T-cell (primary cell): ENCODE measurements at regions not wholly inside any gene's neighbourhood (a gene's known extent, or its start where the extent isn't known, plus 50 kb on each side); places are given as distances from the start of the nearest gene placed in this dataset.

Experiments
- ATAC-seq, 4 experiments: fragments of 200-7000 bp in 3 of 4; fragments of 150-1000 bp in 1 of 4; cut with Tn5 transposase; replicated peaks in 1 of 4; 1 replicate in 3 of 4; 2 replicates in 1 of 4; pipeline ENCODE4 v1.10.0; 2021; ENCODE audit warnings: moderate library complexity in 3 of 4, mild to moderate bottlenecking in 2 of 4, moderate number of reproducible peaks in 1 of 4
- CTCF ChIA-PET, 2 donors: fragments of 300-600 bp; sonication (Branson Sonifier 250); formaldehyde crosslinking; loops; one replicate each; lab custom pipeline; 2022; ENCODE audit warnings: antibody characterized with exemption in 2 of 2; lab: Charles Lee
- POLR2A ChIA-PET, 2 donors: fragments of 300-600 bp; sonication (Branson Sonifier 250); formaldehyde crosslinking; loops; one replicate each; lab custom pipeline; 2022; ENCODE audit warnings: antibody characterized with exemption in 2 of 2; lab: Charles Lee
- DNase-seq, 35 experiments: peaks; one replicate each; pipeline versions ENCODE4 v3.0.0 to v3.0.0-alpha.2; 2013 to 2023
- H3K27ac ChIP-seq: one replicate; pipeline ENCODE4 v1.5.1; 2013; ENCODE audit warnings: low read length
- H3K27me3 ChIP-seq, 2 experiments: replicated peaks in 1 of 2; 1 replicate in 1 of 2; 2 replicates in 1 of 2; pipeline versions ENCODE4 v1.6.1 to v1.7.0; 2013; ENCODE audit warnings: low read length in 1 of 2, mixed read lengths in 1 of 2; ENCODE audit not compliant: control insufficient read depth in 2 of 2, insufficient read depth in 2 of 2; ENCODE audit errors: extremely low read depth in 1 of 2
- H3K36me3 ChIP-seq, 2 donors: 1 replicate in 1 of 2; 2 replicates in 1 of 2; pipeline versions ENCODE4 v1.6.1 to v1.7.0; 2013; ENCODE audit warnings: low read length in 1 of 2; ENCODE audit not compliant: control insufficient read depth in 2 of 2, insufficient read depth in 1 of 2; ENCODE audit errors: extremely low read depth in 1 of 2
- H3K4me1 ChIP-seq, 2 experiments: 1 replicate in 1 of 2; 2 replicates in 1 of 2; pipeline versions ENCODE4 v1.6.1 to v1.7.0; 2013; ENCODE audit warnings: low read length in 2 of 2, mixed read lengths in 1 of 2; ENCODE audit not compliant: insufficient read depth in 2 of 2, control insufficient read depth in 1 of 2; ENCODE audit errors: extremely low read depth in 1 of 2
- H3K4me3 ChIP-seq, 2 donors: 1 replicate in 1 of 2; 2 replicates in 1 of 2; pipeline versions ENCODE4 v1.5.1 to v1.7.0; 2013; ENCODE audit warnings: mild to moderate bottlenecking in 2 of 2, low read length in 1 of 2, moderate library complexity in 1 of 2; ENCODE audit not compliant: control insufficient read depth in 1 of 2; ENCODE audit errors: extremely low read depth in 1 of 2
- H3K9me3 ChIP-seq: 2 replicates; pipeline ENCODE4 v1.7.0; 2013
- H3K27ac Mint-ChIP-seq, 2 donors: one replicate each; pipeline ENCODE4 v1.8.0; 2020 to 2021; ENCODE audit warnings: mild to moderate bottlenecking in 2 of 2, mixed read lengths in 2 of 2
- H3K27me3 Mint-ChIP-seq, 2 donors: one replicate each; pipeline ENCODE4 v1.8.0; 2021 to 2022; ENCODE audit warnings: mixed read lengths in 2 of 2
- H3K36me3 Mint-ChIP-seq: one replicate; pipeline ENCODE4 v1.8.0; 2021; ENCODE audit warnings: mixed read lengths
- H3K4me1 Mint-ChIP-seq, 3 donors: one replicate each; pipeline ENCODE4 v1.8.0; 2020 to 2022; ENCODE audit warnings: mixed read lengths in 3 of 3, mild to moderate bottlenecking in 1 of 3
- H3K4me3 Mint-ChIP-seq, 3 donors: one replicate each; pipeline ENCODE4 v1.8.0; 2020 to 2022; ENCODE audit warnings: mild to moderate bottlenecking in 3 of 3, mixed read lengths in 3 of 3, moderate library complexity in 3 of 3
- H3K9me3 Mint-ChIP-seq, 3 donors: one replicate each; pipeline ENCODE4 v1.8.0; 2020 to 2022; ENCODE audit warnings: mixed read lengths in 3 of 3
- WGBS: methylation state at CpG from one replicate; pipeline ENCODE4 v1.1.5; 2013; ENCODE audit warnings: missing lambda C conversion rate; ENCODE audit not compliant: insufficient coverage; 5-methylcytosine and 5-hydroxymethylcytosine counted together

- Mint-ChIP-seq H3K36me3 (no peaks in the 10 kb centered on the region), H3K4me3 (no peak overlapping the region), H3K9me3 (no peaks in the 10 kb centered on the region), H3K27ac (no peak overlapping the region), H3K4me1 (no peaks in the 10 kb centered on the region), H3K27me3 (peaks cover 0 to 6% of the 10 kb centered on the region in 2 donors)
- WGBS = no CpG with 5 or more reads among the region's 2 CpGs
- Histone ChIP-seq H3K4me1 (no peaks in the 10 kb centered on the region), H3K9me3 (no peaks in the 10 kb centered on the region), H3K27me3 (no peaks in the 10 kb centered on the region), H3K27ac (no peak overlapping the region), H3K4me3 (no peak overlapping the region), H3K36me3 (no peaks in the 10 kb centered on the region)
- ATAC-seq (no peak), DNase-seq (no peak)
- ChIA-PET CTCF (no interaction called here), POLR2A (no interaction called here)
These were observed 327.6 kb downstream of the IRS1 start for GRCh38 chr2:226471987-226472470.

- peaks cover 0 to 2% (median 0%) of the 10 kb centered on the region in 3 donors for H3K9me3 Mint-ChIP-seq
- H3K36me3 ChIP-seq = no peaks in the 10 kb centered on the region
- WGBS = 67% methylated on average over 1 of the region's 2 CpGs
- no peak overlapping the region for H3K4me3 ChIP-seq
- H3K36me3 Mint-ChIP-seq = no peaks in the 10 kb centered on the region
- H3K27me3 ChIP-seq = no peaks in the 10 kb centered on the region
- no peak for ATAC-seq
- no peak overlapping the region for H3K27ac ChIP-seq
- H3K4me1 ChIP-seq = no peaks in the 10 kb centered on the region
- H3K27me3 Mint-ChIP-seq = no peaks in the 10 kb centered on the region
- H3K4me1 Mint-ChIP-seq = no peaks in the 10 kb centered on the region
- ChIA-PET POLR2A (no interaction called here), CTCF (no interaction called here)
- H3K27ac Mint-ChIP-seq = no peak overlapping the region
- no peak for DNase-seq
- no peak overlapping the region for H3K4me3 Mint-ChIP-seq
- H3K9me3 ChIP-seq = no peaks in the 10 kb centered on the region
These were observed 332.0 kb downstream of the IRS1 start for GRCh38 chr2:226467633-226468032.

- no peak overlapping the region for H3K27ac ChIP-seq
- 61% methylated on average over 4 of the region's 6 CpGs for WGBS
- ATAC-seq (no peak), DNase-seq (no peak)
- no peak overlapping the region for H3K27ac Mint-ChIP-seq
- no peaks in the 10 kb centered on the region for H3K4me1 ChIP-seq
- H3K27me3 Mint-ChIP-seq = no peaks in the 10 kb centered on the region
- H3K4me1 Mint-ChIP-seq = no peaks in the 10 kb centered on the region
- no peak overlapping the region for H3K4me3 ChIP-seq
- ChIA-PET POLR2A (no interaction called here), CTCF (no interaction called here)
- peaks cover 0 to 6% (median 0%) of the 10 kb centered on the region in 3 donors for H3K9me3 Mint-ChIP-seq
- H3K36me3 Mint-ChIP-seq = no peaks in the 10 kb centered on the region
- H3K9me3 ChIP-seq = no peaks in the 10 kb centered on the region
- H3K36me3 ChIP-seq = no peaks in the 10 kb centered on the region
- no peaks in the 10 kb centered on the region for H3K27me3 ChIP-seq
- H3K4me3 Mint-ChIP-seq = no peak overlapping the region
These were observed 332.4 kb downstream of the IRS1 start for GRCh38 chr2:226467221-226467620.

- H3K27ac Mint-ChIP-seq = no peak overlapping the region
- H3K4me1 ChIP-seq = no peaks in the 10 kb centered on the region
- ChIA-PET CTCF (no interaction called here), POLR2A (no interaction called here)
- DNase-seq = no peak
- no peaks in the 10 kb centered on the region for H3K9me3 ChIP-seq
- 80% methylated on average over 2 of the region's 2 CpGs for WGBS
- H3K4me1 Mint-ChIP-seq = no peaks in the 10 kb centered on the region
- H3K36me3 Mint-ChIP-seq = no peaks in the 10 kb centered on the region
- H3K27me3 Mint-ChIP-seq = no peaks in the 10 kb centered on the region
- no peak for ATAC-seq
- H3K4me3 ChIP-seq = no peak overlapping the region
- H3K27ac ChIP-seq = no peak overlapping the region
- no peaks in the 10 kb centered on the region for H3K36me3 ChIP-seq
- H3K9me3 Mint-ChIP-seq = peaks cover 0 to 12% (median 2%) of the 10 kb centered on the region in 3 donors
- H3K27me3 ChIP-seq = no peaks in the 10 kb centered on the region
- H3K4me3 Mint-ChIP-seq = no peak overlapping the region
These were observed 333.0 kb downstream of the IRS1 start for GRCh38 chr2:226466589-226466988.

- WGBS = 86% methylated on average over 1 of the region's 1 CpG
- Mint-ChIP-seq H3K4me1 (no peaks in the 10 kb centered on the region), H3K36me3 (no peaks in the 10 kb centered on the region), H3K27me3 (no peaks in the 10 kb centered on the region), H3K27ac (no peak overlapping the region), H3K4me3 (no peak overlapping the region), H3K9me3 (peaks cover 0 to 12% (median 2%) of the 10 kb centered on the region in 3 donors)
- CTCF ChIA-PET = no interaction called here
- Histone ChIP-seq H3K4me3 (no peak overlapping the region), H3K27me3 (no peaks in the 10 kb centered on the region), H3K36me3 (no peaks in the 10 kb centered on the region), H3K4me1 (no peaks in the 10 kb centered on the region), H3K27ac (no peak overlapping the region), H3K9me3 (no peaks in the 10 kb centered on the region)
- DNase-seq (no peak), ATAC-seq (no peak)
- POLR2A ChIA-PET = no interaction called here
These were observed 333.5 kb downstream of the IRS1 start for GRCh38 chr2:226466124-226466523.

GRCh38 chr2:226464380-226464779 lies 335.2 kb downstream of the IRS1 start:
- CTCF ChIA-PET = no interaction called here
- Mint-ChIP-seq H3K36me3 (no peaks in the 10 kb centered on the region), H3K9me3 (peaks cover 0 to 12% (median 2%) of the 10 kb centered on the region in 3 donors), H3K27ac (no peak overlapping the region), H3K27me3 (no peaks in the 10 kb centered on the region), H3K4me1 (no peaks in the 10 kb centered on the region), H3K4me3 (no peak overlapping the region)
- no peak for DNase-seq
- POLR2A ChIA-PET = no interaction called here
- Histone ChIP-seq H3K27me3 (no peaks in the 10 kb centered on the region), H3K4me1 (no peaks in the 10 kb centered on the region), H3K36me3 (no peaks in the 10 kb centered on the region), H3K9me3 (no peaks in the 10 kb centered on the region), H3K4me3 (no peak overlapping the region), H3K27ac (no peak overlapping the region)
- WGBS = no CpG with 5 or more reads among the region's 4 CpGs
- ATAC-seq = no peak

- Mint-ChIP-seq H3K9me3 (peaks cover 0 to 12% (median 2%) of the 10 kb centered on the region in 3 donors), H3K36me3 (no peaks in the 10 kb centered on the region), H3K27me3 (peaks cover 0 to 3% of the 10 kb centered on the region in 2 donors), H3K27ac (no peak overlapping the region), H3K4me1 (no peaks in the 10 kb centered on the region), H3K4me3 (no peak overlapping the region)
- POLR2A ChIA-PET = no interaction called here
- no peak overlapping the region for H3K27ac ChIP-seq
- no CpG with 5 or more reads among the region's 2 CpGs for WGBS
- no peak for ATAC-seq
- no peaks in the 10 kb centered on the region for H3K36me3 ChIP-seq
- no peaks in the 10 kb centered on the region for H3K9me3 ChIP-seq
- CTCF ChIA-PET = interaction anchor here in 1 of 2 donors (0.5 kb wide), 1 partner anchor 342 kb away, joined by 7 read pairs; no protein-coding TSS in a partner anchor
- H3K4me1 ChIP-seq = no peaks in the 10 kb centered on the region
- DNase-seq = no peak
- no peak overlapping the region for H3K4me3 ChIP-seq
- H3K27me3 ChIP-seq = no peaks in the 10 kb centered on the region
These were observed 336.5 kb downstream of the IRS1 start for GRCh38 chr2:226463154-226463553.
